Fibroblast of lung (primary cell): ENCODE measurements at regions not wholly inside any gene's neighbourhood (a gene's known extent, or its start where the extent isn't known, plus 50 kb on each side); places are given as distances from the start of the nearest gene placed in this dataset.

Experiments
- DNase-seq, 2 donors: peaks; one replicate each; pipeline versions ENCODE4 v3.0.0 to v3.0.0-alpha.2; 2010; ENCODE audit warnings: low read depth in 2 of 2
- H2AFZ ChIP-seq: 2 replicates; pipeline ENCODE4 v1.5.1; 2012; ENCODE audit warnings: low read length, control low read depth, inconsistent platforms
- H3K27ac ChIP-seq: 2 replicates; pipeline ENCODE4 v1.5.1; 2011; ENCODE audit warnings: low read length, control low read depth; ENCODE audit not compliant: insufficient read depth
- H3K27me3 ChIP-seq: 2 replicates; pipeline ENCODE4 v1.5.1; 2011; ENCODE audit warnings: mild to moderate bottlenecking, low read length; ENCODE audit not compliant: control insufficient read depth, insufficient read depth
- H3K36me3 ChIP-seq: 2 replicates; pipeline ENCODE4 v1.5.1; 2011; ENCODE audit warnings: low read length; ENCODE audit not compliant: control insufficient read depth, insufficient read depth
- H3K4me1 ChIP-seq: 2 replicates; pipeline ENCODE4 v1.5.1; 2011; ENCODE audit warnings: low read length; ENCODE audit not compliant: control insufficient read depth, insufficient read depth; ENCODE audit errors: extremely low read depth
- H3K4me2 ChIP-seq: 2 replicates; pipeline ENCODE4 v1.5.1; 2011; ENCODE audit warnings: low read length, control low read depth; ENCODE audit not compliant: insufficient read depth; ENCODE audit errors: extremely low read depth
- H3K4me3 ChIP-seq, 4 experiments: fragments of 200-600 bp in 1 of 4; sonication (generic) in 1 of 4; replicated peaks in 1 of 4; 2 replicates each; pipeline ENCODE4 v1.5.1; 2011 to 2016; ENCODE audit warnings: low read length in 4 of 4, low read depth in 3 of 4, mild to moderate bottlenecking in 3 of 4, control low read depth in 2 of 4, inconsistent platforms in 1 of 4, mixed read lengths in 1 of 4; ENCODE audit not compliant: insufficient read depth in 1 of 4; ENCODE audit errors: control extremely low read depth in 1 of 4
- H3K79me2 ChIP-seq: 2 replicates; pipeline ENCODE4 v1.5.1; 2012; ENCODE audit warnings: mild to moderate bottlenecking, low read length, inconsistent platforms; ENCODE audit not compliant: control insufficient read depth, insufficient read depth
- H3K9ac ChIP-seq: 2 replicates; pipeline ENCODE4 v1.5.1; 2011; ENCODE audit warnings: mild to moderate bottlenecking, low read length, control low read depth; ENCODE audit not compliant: insufficient read depth
- H3K9me3 ChIP-seq: 2 replicates; pipeline ENCODE4 v1.5.1; 2012; ENCODE audit warnings: low read depth, low read length; ENCODE audit not compliant: control insufficient read depth, insufficient read depth
- H4K20me1 ChIP-seq: 2 replicates; pipeline ENCODE4 v1.5.1; 2011; ENCODE audit warnings: low read length; ENCODE audit not compliant: control insufficient read depth, insufficient read depth; ENCODE audit errors: extremely low read depth
- EZH2 ChIP-seq: IDR thresholded peaks from 2 replicates; pipeline ENCODE4 v1.5.1; 2012; ENCODE audit warnings: low read length, control low read depth, mild to moderate bottlenecking; ENCODE audit errors: missing control alignments
- TF ChIP-seq, protein P1 (sequence below), 2 donors: IDR thresholded peaks in 1 of 2; conservative IDR thresholded peaks in 1 of 2; 1 replicate in 1 of 2; 2 replicates in 1 of 2; pipeline ENCODE4 v1.5.1; 2011 to 2012; ENCODE audit warnings: low read length in 2 of 2, control low read depth in 1 of 2, inconsistent platforms in 1 of 2, low read depth in 1 of 2, mild to moderate bottlenecking in 1 of 2

DNA sequence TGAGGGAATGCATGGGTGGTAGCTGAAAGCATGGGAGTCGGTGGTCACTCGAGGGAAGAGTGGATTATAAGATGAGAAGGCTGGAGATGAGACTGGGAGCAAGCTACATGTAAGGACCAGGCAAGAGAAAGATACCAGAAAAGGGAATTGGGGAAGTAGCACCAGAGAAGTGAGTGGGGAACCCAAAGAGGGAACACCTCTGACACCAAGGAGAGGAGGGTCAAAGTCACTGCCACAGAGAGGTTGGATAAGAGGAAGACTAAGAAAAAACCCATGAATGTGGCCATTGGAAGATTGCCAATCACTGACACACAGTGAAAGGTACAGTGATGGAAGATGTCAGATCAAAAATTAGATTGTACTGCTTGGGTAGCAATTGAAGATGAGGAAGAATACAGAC lies 473.9 kb downstream of the BCL11A start:
- no peak overlapping the region for H3K4me3 ChIP-seq
- no peak overlapping the region for H3K4me2 ChIP-seq
- H2AFZ ChIP-seq = no peak overlapping the region
- H3K9ac ChIP-seq = no peak overlapping the region
- TF ChIP-seq EZH2 = no peak
- TF ChIP-seq, protein P1, sequence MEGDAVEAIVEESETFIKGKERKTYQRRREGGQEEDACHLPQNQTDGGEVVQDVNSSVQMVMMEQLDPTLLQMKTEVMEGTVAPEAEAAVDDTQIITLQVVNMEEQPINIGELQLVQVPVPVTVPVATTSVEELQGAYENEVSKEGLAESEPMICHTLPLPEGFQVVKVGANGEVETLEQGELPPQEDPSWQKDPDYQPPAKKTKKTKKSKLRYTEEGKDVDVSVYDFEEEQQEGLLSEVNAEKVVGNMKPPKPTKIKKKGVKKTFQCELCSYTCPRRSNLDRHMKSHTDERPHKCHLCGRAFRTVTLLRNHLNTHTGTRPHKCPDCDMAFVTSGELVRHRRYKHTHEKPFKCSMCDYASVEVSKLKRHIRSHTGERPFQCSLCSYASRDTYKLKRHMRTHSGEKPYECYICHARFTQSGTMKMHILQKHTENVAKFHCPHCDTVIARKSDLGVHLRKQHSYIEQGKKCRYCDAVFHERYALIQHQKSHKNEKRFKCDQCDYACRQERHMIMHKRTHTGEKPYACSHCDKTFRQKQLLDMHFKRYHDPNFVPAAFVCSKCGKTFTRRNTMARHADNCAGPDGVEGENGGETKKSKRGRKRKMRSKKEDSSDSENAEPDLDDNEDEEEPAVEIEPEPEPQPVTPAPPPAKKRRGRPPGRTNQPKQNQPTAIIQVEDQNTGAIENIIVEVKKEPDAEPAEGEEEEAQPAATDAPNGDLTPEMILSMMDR (conservative IDR thresholded peaks at IDR 0.05 in 1 of 2, IDR thresholded peaks at IDR 0.05 in 1 of 2; ENCODE audit: low read depth in 1 of 2, low read length in 2 of 2) = no peak
- H3K36me3 ChIP-seq = no peaks in the 10 kb centered on the region
- H3K9me3 ChIP-seq = no peaks in the 10 kb centered on the region
- no peaks in the 10 kb centered on the region for H3K27me3 ChIP-seq
- H3K27ac ChIP-seq = no peak overlapping the region
- no peak for DNase-seq
- no peaks in the 10 kb centered on the region for H4K20me1 ChIP-seq
- H3K4me1 ChIP-seq = no peaks in the 10 kb centered on the region
- no peaks in the 10 kb centered on the region for H3K79me2 ChIP-seq

DNA sequence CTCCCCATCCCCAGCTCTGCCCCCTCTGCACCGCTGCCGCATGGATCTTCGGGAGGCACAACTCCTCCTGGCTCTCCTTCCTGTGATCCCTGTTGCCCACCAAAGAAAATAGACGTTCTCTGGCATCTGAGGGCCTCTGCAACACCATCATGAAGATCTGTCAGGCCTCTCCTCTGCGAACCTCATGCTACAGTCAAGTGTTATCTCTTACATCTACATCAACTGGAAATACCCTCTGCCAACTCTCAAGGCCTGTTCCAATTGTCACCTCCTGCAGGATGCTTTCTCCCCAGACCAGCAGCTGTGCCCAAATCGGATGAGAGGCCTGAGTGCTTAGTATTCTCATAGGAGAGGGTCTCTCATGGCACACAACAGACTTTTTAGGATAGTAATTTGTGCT lies 478.4 kb downstream of the BCL11A start:
- no peaks in the 10 kb centered on the region for H4K20me1 ChIP-seq
- no peaks in the 10 kb centered on the region for H3K79me2 ChIP-seq
- no peaks in the 10 kb centered on the region for H3K4me1 ChIP-seq
- no peaks in the 10 kb centered on the region for H3K36me3 ChIP-seq
- no peaks in the 10 kb centered on the region for H3K9me3 ChIP-seq
- no peak for DNase-seq
- H3K4me2 ChIP-seq = no peak overlapping the region
- H3K27ac ChIP-seq = no peak overlapping the region
- H3K9ac ChIP-seq = no peak overlapping the region
- no peak overlapping the region for H3K4me3 ChIP-seq
- TF ChIP-seq, protein P1 (conservative IDR thresholded peaks at IDR 0.05 in 1 of 2, IDR thresholded peaks at IDR 0.05 in 1 of 2; ENCODE audit: low read depth in 1 of 2, low read length in 2 of 2) = no peak
- no peak for TF ChIP-seq EZH2
- no peak overlapping the region for H2AFZ ChIP-seq
- H3K27me3 ChIP-seq = no peaks in the 10 kb centered on the region

DNA sequence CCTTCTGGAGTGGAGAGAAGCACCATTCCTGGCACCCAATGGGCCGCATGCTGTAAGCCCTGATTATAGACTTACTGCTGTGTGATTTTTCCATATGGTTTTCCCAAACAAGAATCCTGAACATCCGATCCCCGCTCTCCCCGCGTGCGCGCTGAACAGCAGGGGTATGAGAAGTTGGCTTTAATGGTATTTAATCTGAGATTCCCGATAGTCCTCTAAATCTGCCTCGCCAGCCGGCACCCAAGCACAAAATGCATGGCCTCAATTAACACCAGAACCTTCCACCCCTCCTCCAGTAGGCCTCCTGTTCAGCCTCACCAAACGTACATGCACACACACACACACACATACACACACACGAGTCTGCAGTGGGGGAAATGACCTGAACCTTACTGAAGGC lies 480.3 kb downstream of the BCL11A start:
- no peak for DNase-seq
- Histone ChIP-seq H4K20me1 (no peaks in the 10 kb centered on the region), H3K79me2 (no peaks in the 10 kb centered on the region), H3K9me3 (no peaks in the 10 kb centered on the region), H3K36me3 (no peaks in the 10 kb centered on the region), H3K9ac (no peak overlapping the region), H3K4me3 (no peak overlapping the region), H3K4me2 (no peak overlapping the region), H3K4me1 (no peaks in the 10 kb centered on the region), H3K27ac (no peak overlapping the region), H2AFZ (no peak overlapping the region), H3K27me3 (no peaks in the 10 kb centered on the region)
- TF ChIP-seq, protein P1 (conservative IDR thresholded peaks at IDR 0.05 in 1 of 2, IDR thresholded peaks at IDR 0.05 in 1 of 2; ENCODE audit: low read depth in 1 of 2, low read length in 2 of 2) = no peak
- TF ChIP-seq EZH2 = no peak
